ENCODE measurements at regions not wholly inside any gene's neighbourhood (a gene's known extent, or its start where the extent isn't known, plus 50 kb on each side); places are given as distances from the start of the nearest gene placed in this dataset.

DNA sequence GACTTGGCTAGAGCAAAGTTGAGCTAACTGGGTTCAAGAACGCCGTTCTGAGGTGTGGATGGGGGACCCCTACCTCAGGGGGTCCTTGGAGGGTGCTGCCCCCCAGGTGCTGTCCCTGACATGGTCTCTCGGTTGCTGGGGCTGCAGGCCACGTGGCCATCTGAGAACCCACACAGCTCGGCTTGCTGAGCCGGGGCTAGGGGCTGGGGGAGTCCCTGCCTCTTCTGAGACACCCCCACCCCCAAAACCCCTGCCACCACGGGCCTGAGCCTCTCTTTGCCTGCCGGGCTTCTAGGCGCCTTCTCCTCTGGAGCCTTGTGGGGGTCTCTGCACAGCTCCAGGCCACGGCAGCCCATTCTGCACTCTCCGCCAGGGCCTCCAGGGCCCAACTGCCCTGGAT, 52.0 kb upstream of the LAMA1 start:
- Mint-ChIP-seq H3K27me3 (no peaks in the 10 kb centered on the region), H3K36me3 (ENCODE audit: low read depth) (no peaks in the 10 kb centered on the region), H3K27ac (no peak overlapping the region), H3K4me1 (ENCODE audit: low read depth) (no peaks in the 10 kb centered on the region), H3K9me3 (no peaks in the 10 kb centered on the region), H3K4me3 (no peak overlapping the region)
- no peak overlapping the region for H3K27ac ChIP-seq (ENCODE audit: low read depth in 1 of 2, low read length in 2 of 2)
- TF ChIP-seq, protein P1, sequence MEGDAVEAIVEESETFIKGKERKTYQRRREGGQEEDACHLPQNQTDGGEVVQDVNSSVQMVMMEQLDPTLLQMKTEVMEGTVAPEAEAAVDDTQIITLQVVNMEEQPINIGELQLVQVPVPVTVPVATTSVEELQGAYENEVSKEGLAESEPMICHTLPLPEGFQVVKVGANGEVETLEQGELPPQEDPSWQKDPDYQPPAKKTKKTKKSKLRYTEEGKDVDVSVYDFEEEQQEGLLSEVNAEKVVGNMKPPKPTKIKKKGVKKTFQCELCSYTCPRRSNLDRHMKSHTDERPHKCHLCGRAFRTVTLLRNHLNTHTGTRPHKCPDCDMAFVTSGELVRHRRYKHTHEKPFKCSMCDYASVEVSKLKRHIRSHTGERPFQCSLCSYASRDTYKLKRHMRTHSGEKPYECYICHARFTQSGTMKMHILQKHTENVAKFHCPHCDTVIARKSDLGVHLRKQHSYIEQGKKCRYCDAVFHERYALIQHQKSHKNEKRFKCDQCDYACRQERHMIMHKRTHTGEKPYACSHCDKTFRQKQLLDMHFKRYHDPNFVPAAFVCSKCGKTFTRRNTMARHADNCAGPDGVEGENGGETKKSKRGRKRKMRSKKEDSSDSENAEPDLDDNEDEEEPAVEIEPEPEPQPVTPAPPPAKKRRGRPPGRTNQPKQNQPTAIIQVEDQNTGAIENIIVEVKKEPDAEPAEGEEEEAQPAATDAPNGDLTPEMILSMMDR (IDR thresholded peaks at IDR 0.05): no peak
- ATAC-seq (ENCODE audit: poor library complexity): no peak
- no peaks in the 10 kb centered on the region for H3K36me3 ChIP-seq (ENCODE audit: insufficient read depth, low read length)
- CTCF ChIA-PET: no interaction called here
- no peaks in the 10 kb centered on the region for H3K27me3 ChIP-seq (ENCODE audit: control insufficient read depth in 1 of 2, insufficient read depth in 2 of 2, low read length in 2 of 2)
- POLR2A ChIA-PET: no interaction called here
- H3K4me1 ChIP-seq (ENCODE audit: insufficient read depth, low read length): no peaks in the 10 kb centered on the region
- H3K4me3 ChIP-seq (ENCODE audit: low read length): no peak overlapping the region
- intact Hi-C loops (cut with DNase I, micrococcal nuclease): no loop called here
- no peak for DNase-seq
- H3K9me3 ChIP-seq (ENCODE audit: control insufficient read depth in 1 of 2, insufficient read depth in 1 of 2, low read length in 2 of 2): peaks cover 0 to 26% of the 10 kb centered on the region in 2 experiments

DNA sequence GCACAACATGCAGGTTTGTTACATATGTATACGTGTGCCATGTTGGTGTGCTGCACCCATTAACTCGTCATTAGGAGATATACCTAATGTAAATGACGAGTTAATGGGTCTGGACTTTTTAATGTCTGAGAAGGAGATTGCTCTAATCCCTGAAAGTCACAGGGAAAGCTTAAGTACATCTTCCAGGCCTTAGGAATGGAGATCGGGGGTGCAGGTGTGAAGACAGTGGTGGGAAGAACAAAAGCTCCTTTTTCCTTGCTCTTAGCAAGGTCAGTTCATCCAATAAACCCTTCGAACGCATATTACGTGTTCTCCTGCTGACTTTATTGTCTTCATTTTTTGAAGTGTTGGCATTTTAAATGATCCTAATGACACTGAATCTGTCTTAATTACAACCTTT, 50.8 kb upstream of the LAMA1 start:
- Mint-ChIP-seq H3K9me3 (no peaks in the 10 kb centered on the region), H3K4me1 (ENCODE audit: low read depth) (no peaks in the 10 kb centered on the region), H3K4me3 (no peak overlapping the region), H3K27me3 (no peaks in the 10 kb centered on the region), H3K27ac (no peak overlapping the region), H3K36me3 (ENCODE audit: low read depth) (no peaks in the 10 kb centered on the region)
- DNase-seq (no peak), ATAC-seq (ENCODE audit: poor library complexity) (no peak)
- H3K4me3 ChIP-seq (ENCODE audit: low read length): no peak overlapping the region
- intact Hi-C loops (cut with DNase I, micrococcal nuclease): no loop called here
- ChIA-PET CTCF (no interaction called here), POLR2A (no interaction called here)
- H3K4me1 ChIP-seq (ENCODE audit: insufficient read depth, low read length): no peaks in the 10 kb centered on the region
- TF ChIP-seq, protein P1 (IDR thresholded peaks at IDR 0.05): no peak
- H3K27ac ChIP-seq (ENCODE audit: low read depth in 1 of 2, low read length in 2 of 2): no peak overlapping the region
- no peaks in the 10 kb centered on the region for H3K36me3 ChIP-seq (ENCODE audit: insufficient read depth, low read length)
- H3K9me3 ChIP-seq (ENCODE audit: control insufficient read depth in 1 of 2, insufficient read depth in 1 of 2, low read length in 2 of 2): peaks cover 0 to 19% of the 10 kb centered on the region in 2 experiments
- no peaks in the 10 kb centered on the region for H3K27me3 ChIP-seq (ENCODE audit: control insufficient read depth in 1 of 2, insufficient read depth in 2 of 2, low read length in 2 of 2)
